OCI-LY7 (cell line): ENCODE measurements at regions not wholly inside any gene's neighbourhood (a gene's known extent, or its start where the extent isn't known, plus 50 kb on each side); places are given as distances from the start of the nearest gene placed in this dataset.

ENCODE experiments used
- BruUV-seq: library from RNA; stranded (reverse); fragments of 400-500 nt; replicated peaks from 2 replicates; lab custom pipeline; 2021; lab: Mats Ljungman, UMichigan
- CTCF ChIA-PET: fragments of 300-600 bp; sonication (Branson Sonifier 250); formaldehyde crosslinking; loops from one replicate; lab custom pipeline; 2022; ENCODE audit warnings: antibody characterized with exemption; ENCODE audit not compliant: unreplicated experiment; lab: Charles Lee
- POLR2A ChIA-PET: fragments of 300-600 bp; sonication (Branson Sonifier 250); formaldehyde crosslinking; loops from one replicate; lab custom pipeline; 2022; ENCODE audit warnings: antibody characterized with exemption; lab: Charles Lee
- DNase-seq: peaks from one replicate; pipeline ENCODE4 v3.0.0-alpha.2; 2015; ENCODE audit warnings: low spot score
- H2AFZ ChIP-seq: fragments of 200-600 bp; sonication (generic), shearing (Covaris generic); 2 replicates; pipeline ENCODE4 v1.6.1; 2014; ENCODE audit warnings: mild to moderate bottlenecking, antibody characterized with exemption, low read length, moderate library complexity
- H3K27ac ChIP-seq: fragments of 200-600 bp; sonication (generic); 2 replicates; pipeline ENCODE4 v1.5.1; 2014; ENCODE audit warnings: mixed run types, low read depth, mild to moderate bottlenecking, moderate library complexity, low read length, inconsistent platforms; ENCODE audit not compliant: poor library complexity, severe bottlenecking
- H3K36me3 ChIP-seq: fragments of 200-600 bp; sonication (generic); 2 replicates; pipeline ENCODE4 v1.6.1; 2014; ENCODE audit warnings: mild to moderate bottlenecking, antibody characterized with exemption, low read length, moderate library complexity, mixed read lengths; ENCODE audit not compliant: insufficient read depth
- H3K4me1 ChIP-seq: fragments of 200-600 bp; sonication (generic); 2 replicates; pipeline ENCODE4 v1.5.1; 2014; ENCODE audit warnings: mild to moderate bottlenecking, low read length; ENCODE audit not compliant: insufficient read depth, poor library complexity, severe bottlenecking
- H3K4me2 ChIP-seq: fragments of 200-600 bp; sonication (generic); 2 replicates; pipeline ENCODE4 v1.6.1; 2014; ENCODE audit warnings: mild to moderate bottlenecking, low read length
- H3K4me3 ChIP-seq: fragments of 200-600 bp; sonication (generic); 2 replicates; pipeline ENCODE4 v1.5.1; 2014; ENCODE audit warnings: mild to moderate bottlenecking, low read depth, low read length; ENCODE audit not compliant: poor library complexity, severe bottlenecking
- H3K79me2 ChIP-seq: fragments of 200-600 bp; sonication (generic); 2 replicates; pipeline ENCODE4 v1.6.1; 2016; ENCODE audit warnings: low read depth, mild to moderate bottlenecking, low read length, moderate library complexity, mixed read lengths; ENCODE audit not compliant: insufficient read depth
- H3K9me2 ChIP-seq: fragments of 200-600 bp; sonication (generic); 2 replicates; pipeline ENCODE4 v1.6.1; 2016; ENCODE audit warnings: mild to moderate bottlenecking, low read length, mixed read lengths; ENCODE audit not compliant: insufficient read depth
- H3K9me3 ChIP-seq: fragments of 200-600 bp; sonication (generic); 2 replicates; pipeline ENCODE4 v1.6.1; 2014; ENCODE audit warnings: mild to moderate bottlenecking, mixed run types, low read length, mixed read lengths
- H4K20me1 ChIP-seq: fragments of 200-600 bp; sonication (generic); 2 replicates; pipeline ENCODE4 v1.6.1; 2014; ENCODE audit warnings: mild to moderate bottlenecking, antibody characterized with exemption, low read length, moderate library complexity, mixed read lengths; ENCODE audit not compliant: insufficient read depth
- CTCF ChIP-seq: fragments of 200-600 bp; sonication (generic); conservative IDR thresholded peaks from 2 replicates; pipeline ENCODE4 v1.5.1; 2014; ENCODE audit warnings: mild to moderate bottlenecking, antibody characterized with exemption, low read length, moderate library complexity, mixed read lengths
- EZH2phosphoT487 ChIP-seq: fragments of 200-600 bp; sonication (generic); IDR thresholded peaks from 2 replicates; pipeline ENCODE4 v1.6.1; 2018; ENCODE audit warnings: low read depth, borderline replicate concordance, mild to moderate bottlenecking, mixed run types, antibody characterized with exemption, low read length, moderate library complexity, mixed read lengths
- intact Hi-C: fragments of 100-400 bp; cut with micrococcal nuclease; formaldehyde crosslinking; loops from one replicate; pipeline ENCODE4 v1.10.0; 2022; ENCODE audit not compliant: unreplicated experiment

GRCh38 chr3:30438126-30438525 is 168.3 kb upstream of the TGFBR2 start:
- no peaks in the 10 kb centered on the region for H4K20me1 ChIP-seq
- no peak overlapping the region for H3K4me3 ChIP-seq
- H3K9me3 ChIP-seq = no peaks in the 10 kb centered on the region
- POLR2A ChIA-PET = interaction anchor here (0.6 kb wide), 1 partner anchor 37 kb away, joined by 3 read pairs; no protein-coding TSS in a partner anchor
- no peaks in the 10 kb centered on the region for H3K36me3 ChIP-seq
- peak; percentile 16 for DNase-seq
- no TSS peak for BruUV-seq
- no peak overlapping the region for H3K4me2 ChIP-seq
- CTCF ChIA-PET = no interaction called here
- H3K4me1 ChIP-seq = no peaks in the 10 kb centered on the region
- no peaks in the 10 kb centered on the region for H3K79me2 ChIP-seq
- intact Hi-C loops = no loop called here
- no peak for TF ChIP-seq EZH2phosphoT487
- no peak for TF ChIP-seq CTCF
- no peak overlapping the region for H3K27ac ChIP-seq
- no peak overlapping the region for H2AFZ ChIP-seq
- H3K9me2 ChIP-seq = no peaks in the 10 kb centered on the region

GRCh38 chr3:30439451-30440053 is 166.8 kb upstream of the TGFBR2 start:
- no peak for DNase-seq
- Histone ChIP-seq H2AFZ (no peak overlapping the region), H3K4me1 (no peaks in the 10 kb centered on the region), H3K27ac (no peak overlapping the region), H3K9me2 (no peaks in the 10 kb centered on the region), H3K9me3 (no peaks in the 10 kb centered on the region), H3K4me2 (no peak overlapping the region), H3K79me2 (no peaks in the 10 kb centered on the region), H4K20me1 (no peaks in the 10 kb centered on the region), H3K36me3 (no peaks in the 10 kb centered on the region), H3K4me3 (no peak overlapping the region)
- BruUV-seq = no TSS peak
- intact Hi-C loops = no loop called here
- CTCF ChIA-PET = no interaction called here
- no peak for TF ChIP-seq CTCF
- no peak for TF ChIP-seq EZH2phosphoT487
- POLR2A ChIA-PET = no interaction called here

- no peaks in the 10 kb centered on the region for H3K9me3 ChIP-seq
- no peaks in the 10 kb centered on the region for H3K9me2 ChIP-seq
- no peaks in the 10 kb centered on the region for H3K79me2 ChIP-seq
- TF ChIP-seq CTCF (no peak), EZH2phosphoT487 (no peak)
- no peak overlapping the region for H3K27ac ChIP-seq
- intact Hi-C loops = no loop called here
- no peak overlapping the region for H3K4me2 ChIP-seq
- DNase-seq = no peak
- no peak overlapping the region for H2AFZ ChIP-seq
- H3K36me3 ChIP-seq = no peaks in the 10 kb centered on the region
- ChIA-PET POLR2A (no interaction called here), CTCF (no interaction called here)
- BruUV-seq = no TSS peak
- no peaks in the 10 kb centered on the region for H4K20me1 ChIP-seq
- H3K4me3 ChIP-seq = no peak overlapping the region
- H3K4me1 ChIP-seq = no peaks in the 10 kb centered on the region
These were observed 166.2 kb upstream of the TGFBR2 start for GRCh38 chr3:30440147-30440604.
